HepG2 (cell line): ENCODE measurements at regions not wholly inside any gene's neighbourhood (a gene's known extent, or its start where the extent isn't known, plus 50 kb on each side); places are given as distances from the start of the nearest gene placed in this dataset.

Experiments
- ATAC-seq: fragments of 200-7000 bp; cut with Tn5 transposase; 3 replicates; pipeline ENCODE4 v1.9.1; 2020; ENCODE audit warnings: mild to moderate bottlenecking, moderate library complexity
- BruUV-seq: library from RNA; stranded (reverse); fragments of 400-500 nt; replicated peaks from 2 replicates; lab custom pipeline; 2021; lab: Mats Ljungman, UMichigan
- CTCF ChIA-PET: fragments of 300-600 bp; formaldehyde crosslinking; extraction: SDS; loops from one replicate; lab custom pipeline; 2021; ENCODE audit warnings: low total read pairs, inconsistent platforms, low intra/inter-chr PET ratio; lab: Yijun Ruan, JAX
- POLR2A ChIA-PET: fragments of 350-600 bp; sonication (Branson Sonifier 250); formaldehyde crosslinking; loops from one replicate; lab custom pipeline; 2020; ENCODE audit warnings: antibody characterized with exemption, inconsistent platforms; lab: Yijun Ruan, JAX
- DNase-seq: peaks from one replicate; pipeline ENCODE4 v3.0.0-alpha.2; 2015; ENCODE audit warnings: low spot score
- FAIRE-seq: peaks from 3 replicates; lab custom pipeline; 2011; peaks lifted over from hg19 to GRCh38; lab: Jason Lieb, UNC
- H2AFZ ChIP-seq: one replicate; pipeline ENCODE4 v1.6.1; 2011; ENCODE audit warnings: low read length, inconsistent platforms
- H3K27ac ChIP-seq: fragments of 300-600 bp; 3 replicates; pipeline ENCODE4 v1.8.0; 2011; ENCODE audit warnings: mixed run types, mild to moderate bottlenecking, mixed read lengths, low read length, inconsistent platforms; ENCODE audit not compliant: insufficient read depth; ENCODE audit errors: extremely low read length
- H3K27me3 ChIP-seq, 2 experiments: fragments of 200-600 bp in 1 of 2; 2 replicates in 1 of 2; 3 replicates in 1 of 2; pipeline versions ENCODE4 v1.6.0 to v1.8.0; 2011; ENCODE audit warnings: low read length in 2 of 2, mild to moderate bottlenecking in 2 of 2, moderate library complexity in 2 of 2, inconsistent platforms in 1 of 2; ENCODE audit not compliant: insufficient read depth in 2 of 2, control insufficient read depth in 1 of 2
- H3K36me3 ChIP-seq, 2 experiments: fragments of 200-600 bp in 1 of 2; replicated peaks in 1 of 2; 2 replicates in 1 of 2; 3 replicates in 1 of 2; pipeline versions ENCODE4 v1.5.1 to v1.8.0; 2011; ENCODE audit warnings: low read length in 2 of 2, inconsistent platforms in 1 of 2; ENCODE audit not compliant: insufficient read depth in 2 of 2, control insufficient read depth in 1 of 2
- H3K4me1 ChIP-seq: 2 replicates; pipeline ENCODE4 v1.5.1; 2012; ENCODE audit warnings: low read length, inconsistent platforms; ENCODE audit not compliant: insufficient read depth
- H3K4me2 ChIP-seq: 2 replicates; pipeline ENCODE4 v1.6.0; 2011; ENCODE audit warnings: low read depth, low read length, inconsistent platforms
- H3K4me3 ChIP-seq, 3 experiments: fragments of 200-600 bp in 1 of 3; sonication (generic), shearing (Covaris generic) in 1 of 3; replicated peaks in 1 of 3; 2 replicates each; pipeline ENCODE4 v1.5.1; 2011 to 2016; ENCODE audit warnings: low read length in 3 of 3, inconsistent platforms in 2 of 3, low read depth in 2 of 3, mild to moderate bottlenecking in 2 of 3, control low read depth in 1 of 3, mixed read lengths in 1 of 3; ENCODE audit not compliant: insufficient read depth in 1 of 3
- H3K79me2 ChIP-seq: one replicate; pipeline ENCODE4 v1.6.1; 2011; ENCODE audit warnings: low read length, inconsistent platforms; ENCODE audit not compliant: insufficient read depth
- H3K9ac ChIP-seq: 2 replicates; pipeline ENCODE4 v1.6.0; 2011; ENCODE audit warnings: mild to moderate bottlenecking, low read depth, low read length, inconsistent platforms; ENCODE audit not compliant: insufficient read depth
- H3K9me3 ChIP-seq: 2 replicates; pipeline ENCODE4 v1.5.1; 2012; ENCODE audit warnings: mild to moderate bottlenecking, low read length
- H4K20me1 ChIP-seq: 2 replicates; pipeline ENCODE4 v1.6.0; 2011; ENCODE audit warnings: inconsistent platforms, mild to moderate bottlenecking, low read length, moderate library complexity; ENCODE audit not compliant: insufficient read depth
- MYNN ChIP-seq: sonication (generic); formaldehyde crosslinking; IDR thresholded peaks from 2 replicates; pipeline ENCODE4 v1.4.0; 2020; ENCODE audit warnings: mild to moderate bottlenecking, low read depth, missing genetic modification reagents
- PITX1 ChIP-seq: sonication (generic); formaldehyde crosslinking; IDR thresholded peaks from 2 replicates; pipeline ENCODE4 v1.5.1; 2020; ENCODE audit warnings: mild to moderate bottlenecking, missing genetic modification reagents
- PLRG1 ChIP-seq: fragments of 450-650 bp; conservative IDR thresholded peaks from 2 replicates; pipeline ENCODE4 v1.6.1; 2016
- RXRA ChIP-seq: sonication (generic); formaldehyde crosslinking; IDR thresholded peaks from 2 replicates; pipeline ENCODE4 v1.5.1; 2020; ENCODE audit warnings: missing genetic modification reagents
- TEF ChIP-seq: sonication (generic); formaldehyde crosslinking; IDR thresholded peaks from 2 replicates; pipeline ENCODE4 v1.5.0; 2020; ENCODE audit warnings: missing genetic modification reagents
- ZBTB21 ChIP-seq: sonication (generic); formaldehyde crosslinking; IDR thresholded peaks from 2 replicates; pipeline ENCODE4 v1.4.0; 2020; ENCODE audit warnings: missing genetic modification reagents
- ZMYM2 ChIP-seq: sonication (generic); formaldehyde crosslinking; IDR thresholded peaks from 2 replicates; pipeline ENCODE4 v1.8.0; 2022; ENCODE audit warnings: mild to moderate bottlenecking, missing genetic modification reagents
- ZNF550 ChIP-seq: sonication (generic); formaldehyde crosslinking; IDR thresholded peaks from 2 replicates; pipeline ENCODE4 v1.4.0; 2020; ENCODE audit warnings: mild to moderate bottlenecking, missing genetic modification reagents, borderline replicate concordance
- ZNF569 ChIP-seq: sonication (generic); formaldehyde crosslinking; IDR thresholded peaks from 2 replicates; pipeline ENCODE4 v1.5.0; 2020; ENCODE audit warnings: mild to moderate bottlenecking, missing genetic modification reagents, moderate library complexity, borderline replicate concordance
- ZNF629 ChIP-seq: sonication (generic); formaldehyde crosslinking; conservative IDR thresholded peaks from 2 replicates; pipeline ENCODE4 v1.5.0; 2020; ENCODE audit warnings: missing genetic modification reagents
- ZNF720 ChIP-seq: sonication (generic); formaldehyde crosslinking; IDR thresholded peaks from 2 replicates; pipeline ENCODE4 v1.4.0; 2020; ENCODE audit warnings: missing genetic modification reagents
- ZNF740 ChIP-seq: sonication (generic); formaldehyde crosslinking; IDR thresholded peaks from 2 replicates; pipeline ENCODE4 v1.4.0; 2020; ENCODE audit warnings: missing genetic modification reagents
- ZNF878 ChIP-seq: sonication (generic); formaldehyde crosslinking; IDR thresholded peaks from 2 replicates; pipeline ENCODE4 v1.8.1; 2023; ENCODE audit warnings: mild to moderate bottlenecking, missing genetic modification reagents, moderate library complexity
- WGBS: methylation state at CpG from one replicate; pipeline ENCODE4 v1.1.6; 2017; ENCODE audit warnings: low lambda C conversion rate; 5-methylcytosine and 5-hydroxymethylcytosine counted together
- in situ Hi-C: cut with HindIII; loops from 2 replicates; pipeline ENCODE4 v1.10.0; 2017; ENCODE audit warnings: low pct_unique_long_range_greater_than_20kb; ENCODE audit not compliant: extremely low pct_ligation_motif_present
- intact Hi-C: fragments of 100-400 bp; cut with micrococcal nuclease; formaldehyde crosslinking; loops from one replicate; pipeline ENCODE4 v1.10.0; 2022; ENCODE audit not compliant: unreplicated experiment
- TF ChIP-seq, protein P1 (sequence below): sonication (generic); formaldehyde crosslinking; IDR thresholded peaks from 2 replicates; pipeline ENCODE4 v1.4.0; 2020; ENCODE audit warnings: missing genetic modification reagents, borderline replicate concordance
- TF ChIP-seq, protein P2 (sequence below): sonication (generic); formaldehyde crosslinking; conservative IDR thresholded peaks from 2 replicates; pipeline ENCODE4 v1.5.0; 2020; ENCODE audit warnings: missing genetic modification reagents

GRCh38 chr13:110000534-110001345 is 214.4 kb upstream of the IRS2 start (continued):
- TF ChIP-seq, protein P1, sequence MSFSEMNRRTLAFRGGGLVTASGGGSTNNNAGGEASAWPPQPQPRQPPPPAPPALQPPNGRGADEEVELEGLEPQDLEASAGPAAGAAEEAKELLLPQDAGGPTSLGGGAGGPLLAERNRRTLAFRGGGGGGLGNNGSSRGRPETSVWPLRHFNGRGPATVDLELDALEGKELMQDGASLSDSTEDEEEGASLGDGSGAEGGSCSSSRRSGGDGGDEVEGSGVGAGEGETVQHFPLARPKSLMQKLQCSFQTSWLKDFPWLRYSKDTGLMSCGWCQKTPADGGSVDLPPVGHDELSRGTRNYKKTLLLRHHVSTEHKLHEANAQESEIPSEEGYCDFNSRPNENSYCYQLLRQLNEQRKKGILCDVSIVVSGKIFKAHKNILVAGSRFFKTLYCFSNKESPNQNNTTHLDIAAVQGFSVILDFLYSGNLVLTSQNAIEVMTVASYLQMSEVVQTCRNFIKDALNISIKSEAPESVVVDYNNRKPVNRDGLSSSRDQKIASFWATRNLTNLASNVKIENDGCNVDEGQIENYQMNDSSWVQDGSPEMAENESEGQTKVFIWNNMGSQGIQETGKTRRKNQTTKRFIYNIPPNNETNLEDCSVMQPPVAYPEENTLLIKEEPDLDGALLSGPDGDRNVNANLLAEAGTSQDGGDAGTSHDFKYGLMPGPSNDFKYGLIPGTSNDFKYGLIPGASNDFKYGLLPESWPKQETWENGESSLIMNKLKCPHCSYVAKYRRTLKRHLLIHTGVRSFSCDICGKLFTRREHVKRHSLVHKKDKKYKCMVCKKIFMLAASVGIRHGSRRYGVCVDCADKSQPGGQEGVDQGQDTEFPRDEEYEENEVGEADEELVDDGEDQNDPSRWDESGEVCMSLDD = no peak
- no peak for TF ChIP-seq ZMYM2 (CRISPR knock-in tag)
- TF ChIP-seq TEF (CRISPR knock-in tag) = no peak
- TF ChIP-seq, all 625 proteins: peak for 0

- Histone ChIP-seq H3K27ac (no peak overlapping the region), H3K79me2 (no peaks in the 10 kb centered on the region), H3K36me3 (no peaks in the 10 kb centered on the region), H3K9ac (no peak overlapping the region), H3K4me3 (no peak overlapping the region), H3K4me2 (no peak overlapping the region), H3K9me3 (no peaks in the 10 kb centered on the region), H3K27me3 (peaks cover 0 to 9% of the 10 kb centered on the region in 2 experiments; a peak in 1 of 5 replicates), H4K20me1 (no peaks in the 10 kb centered on the region), H2AFZ (no peak overlapping the region), H3K4me1 (no peaks in the 10 kb centered on the region)
- WGBS = 30% methylated on average over 15 of the region's 21 CpGs
- intact Hi-C loops (no loop called here), in situ Hi-C loops (no loop called here)
- ChIA-PET CTCF (no interaction called here), POLR2A (no interaction called here)
- FAIRE-seq (no peak), DNase-seq (no peak), ATAC-seq (no peak)
- TF ChIP-seq ZNF720 (CRISPR knock-in tag) (no peak), ZNF878 (no peak), MYNN (CRISPR knock-in tag) (no peak), PITX1 (CRISPR knock-in tag) (no peak), ZBTB21 (CRISPR knock-in tag) (no peak), ZNF550 (CRISPR knock-in tag) (no peak), PLRG1 (no peak), ZNF569 (CRISPR knock-in tag) (no peak), RXRA (CRISPR knock-in tag) (no peak), ZNF629 (CRISPR knock-in tag) (no peak), ZNF740 (CRISPR knock-in tag) (no peak)
- TF ChIP-seq, protein P2, sequence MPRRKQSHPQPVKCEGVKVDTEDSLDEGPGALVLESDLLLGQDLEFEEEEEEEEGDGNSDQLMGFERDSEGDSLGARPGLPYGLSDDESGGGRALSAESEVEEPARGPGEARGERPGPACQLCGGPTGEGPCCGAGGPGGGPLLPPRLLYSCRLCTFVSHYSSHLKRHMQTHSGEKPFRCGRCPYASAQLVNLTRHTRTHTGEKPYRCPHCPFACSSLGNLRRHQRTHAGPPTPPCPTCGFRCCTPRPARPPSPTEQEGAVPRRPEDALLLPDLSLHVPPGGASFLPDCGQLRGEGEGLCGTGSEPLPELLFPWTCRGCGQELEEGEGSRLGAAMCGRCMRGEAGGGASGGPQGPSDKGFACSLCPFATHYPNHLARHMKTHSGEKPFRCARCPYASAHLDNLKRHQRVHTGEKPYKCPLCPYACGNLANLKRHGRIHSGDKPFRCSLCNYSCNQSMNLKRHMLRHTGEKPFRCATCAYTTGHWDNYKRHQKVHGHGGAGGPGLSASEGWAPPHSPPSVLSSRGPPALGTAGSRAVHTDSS (CRISPR knock-in tag) = no peak
- no TSS peak for BruUV-seq
Measured at GRCh38 chr13:109999659-110000533, 213.5 kb upstream of the IRS2 start.
